ENCODE measurements at regions not wholly inside any gene's neighbourhood (a gene's known extent, or its start where the extent isn't known, plus 50 kb on each side); places are given as distances from the start of the nearest gene placed in this dataset.

DNA sequence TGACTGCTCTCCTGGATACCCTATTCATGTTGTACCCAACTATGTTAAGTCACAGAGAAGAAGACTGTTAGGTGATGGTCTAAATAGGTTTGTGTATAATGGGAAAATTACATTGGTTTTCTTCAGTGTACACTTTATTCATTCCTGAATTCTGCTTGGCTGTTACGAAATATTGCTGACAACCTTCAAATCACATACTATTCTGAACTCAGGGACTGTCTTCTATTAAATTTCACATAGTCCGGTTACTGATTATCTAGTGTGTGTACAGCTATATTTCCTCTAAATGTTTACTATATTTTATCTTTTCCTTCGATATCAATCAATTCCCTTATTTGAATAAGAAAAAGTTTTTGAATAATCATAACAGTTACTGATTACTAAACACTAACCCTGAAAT, 1090.3 kb upstream of the CITED2 start (continued):
- TF ChIP-seq MCM3 (IDR thresholded peaks at IDR 0.05) (no peak), LEF1 (IDR thresholded peaks at IDR 0.05) (no peak), CBFA2T3 (IDR thresholded peaks at IDR 0.05) (no peak), KLF10 (CRISPR knock-in tag; IDR thresholded peaks at IDR 0.05) (no peak), ZNF23 (CRISPR knock-in tag; IDR thresholded peaks at IDR 0.05) (no peak)
- TF ChIP-seq, protein P1, sequence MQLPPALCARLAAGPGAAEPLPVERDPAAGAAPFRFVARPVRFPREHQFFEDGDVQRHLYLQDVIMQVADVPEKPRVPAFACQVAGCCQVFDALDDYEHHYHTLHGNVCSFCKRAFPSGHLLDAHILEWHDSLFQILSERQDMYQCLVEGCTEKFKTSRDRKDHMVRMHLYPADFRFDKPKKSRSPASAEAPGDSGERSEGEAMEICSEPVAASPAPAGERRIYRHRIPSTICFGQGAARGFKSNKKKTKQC (CRISPR knock-in tag; IDR thresholded peaks at IDR 0.05), result no peak

DNA sequence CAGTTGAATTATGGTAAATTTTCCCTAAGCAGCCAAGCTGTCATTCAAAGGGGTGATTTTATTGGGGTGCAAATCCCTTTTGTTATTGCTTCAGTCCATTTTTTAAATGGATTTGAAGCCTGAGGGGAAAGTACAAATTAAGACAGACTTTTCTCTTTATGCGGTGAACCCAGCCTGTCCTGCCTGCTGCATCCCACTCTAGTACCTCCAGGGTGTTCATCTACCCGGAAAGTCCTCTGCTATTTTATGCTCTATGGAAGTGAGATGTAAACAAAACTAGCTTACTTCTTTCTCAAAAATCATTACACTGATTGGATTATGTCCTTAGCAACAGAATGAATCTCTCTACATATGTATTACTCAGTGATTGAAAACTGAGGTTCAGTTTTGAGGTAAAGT, 1088.9 kb upstream of the CITED2 start:
- Histone ChIP-seq H3K9me3 (replicated peaks; ENCODE audit: control insufficient read depth, insufficient read depth, low read depth, low read length) (no peaks in the 10 kb centered on the region), H3K4me1 (replicated peaks in 1 of 2; ENCODE audit: control insufficient read depth in 2 of 2, insufficient read depth in 2 of 2, low read length in 2 of 2) (no peaks in the 10 kb centered on the region), H3K9me1 (ENCODE audit: control insufficient read depth, insufficient read depth, low read length) (no peaks in the 10 kb centered on the region), H3K4me2 (ENCODE audit: insufficient read depth, low read length) (no peak overlapping the region), H3K27ac (ENCODE audit: extremely low read depth, low read depth, low read length) (no peak overlapping the region), H3K9ac (ENCODE audit: insufficient read depth in 1 of 2, low read depth in 2 of 2, low read length in 2 of 2) (no peak overlapping the region), H3K36me3 (ENCODE audit: control insufficient read depth, insufficient read depth, low read length) (no peaks in the 10 kb centered on the region), H3K4me3 (no peak overlapping the region), H3K79me2 (ENCODE audit: control insufficient read depth, insufficient read depth, low read length) (no peaks in the 10 kb centered on the region), H4K20me1 (replicated peaks; ENCODE audit: control insufficient read depth, insufficient read depth, low read length) (no peaks in the 10 kb centered on the region), H2AFZ (ENCODE audit: low read depth, low read length) (no peak overlapping the region), H3K27me3 (ENCODE audit: control insufficient read depth in 2 of 2, insufficient read depth in 2 of 2, low read length in 2 of 2) (no peaks in the 10 kb centered on the region)
- ATAC-seq (no peak), FAIRE-seq (no peak), DNase-seq (ENCODE audit: extremely low read depth in 1 of 4, low spot score in 3 of 4) (no peak)
- WGBS (ENCODE audit: insufficient coverage, low coverage, missing lambda C conversion rate), result 39% methylated on average over 2 of the region's 2 CpGs
- intact Hi-C loops (cut with micrococcal nuclease), result no loop called here
- no TSS peak for BruUV-seq (replicated peaks)
- POLR2A ChIA-PET, result no interaction called here
- CTCF ChIA-PET (ENCODE audit: low intra/inter-chr PET ratio), result no interaction called here
- no peak for TF ChIP-seq ELF1 (tag; IDR thresholded peaks at IDR 0.05)
- no peak for TF ChIP-seq GABPB1 (CRISPR knock-in tag; IDR thresholded peaks at IDR 0.05)
- TF ChIP-seq TARDBP (IDR thresholded peaks at IDR 0.05), result no peak
- in situ Hi-C loops (cut with MboI), result no loop called here

Data from K562 (cell line).